ENCODE measurements at regions not wholly inside any gene's neighbourhood (a gene's known extent, or its start where the extent isn't known, plus 50 kb on each side); places are given as distances from the start of the nearest gene placed in this dataset.

DNA sequence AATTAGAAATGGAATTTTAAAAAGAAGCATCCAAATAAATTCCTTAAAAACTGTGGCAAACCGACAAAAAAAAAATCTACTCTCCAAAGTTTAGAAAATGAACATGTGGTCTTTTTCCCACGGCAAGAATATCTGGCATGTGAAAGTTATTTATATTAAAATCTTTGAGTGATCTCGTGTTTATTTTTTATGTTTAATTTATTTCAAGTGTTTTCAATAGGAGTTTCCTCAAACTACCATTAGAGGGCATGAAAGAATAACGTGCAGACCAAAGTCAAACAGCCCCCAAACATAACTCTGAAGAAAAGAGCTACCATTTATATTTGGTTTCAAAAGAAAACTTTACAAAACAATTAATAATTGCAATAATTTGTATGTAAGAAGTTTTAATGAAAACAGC lies 286.4 kb downstream of the ZIC4 start:
- no peak for TF ChIP-seq POLR2A (IDR thresholded peaks at IDR 0.05; ENCODE audit: low read depth, low read length)
- no peak for TF ChIP-seq SPI1 (IDR thresholded peaks at IDR 0.05; ENCODE audit: low read depth, low read length)

All from GM12891 (cell line).